ENCODE measurements at regions not wholly inside any gene's neighbourhood (a gene's known extent, or its start where the extent isn't known, plus 50 kb on each side); places are given as distances from the start of the nearest gene placed in this dataset.
A peak's percentile ranks its signal among the peaks of the same experiment; 100 is the strongest.

- peaks cover 0 to 27% (median 15%) of the 10 kb centered on the region in 4 donors for H3K4me1 ChIP-seq
- TF ChIP-seq EP300 (IDR thresholded peaks at IDR 0.05) (no peak), CTCF (IDR thresholded peaks at IDR 0.05) (no peak), POLR2AphosphoS5 (IDR thresholded peaks at IDR 0.05) (no peak), POLR2A (IDR thresholded peaks at IDR 0.05; ENCODE audit: low read depth) (no peak)
- no peak overlapping the region for H3K4me3 ChIP-seq
- WGBS: 56% methylated on average over 1 of the region's 1 CpG
- DNase-seq (ENCODE audit: extremely low spot score): no peak
- no peaks in the 10 kb centered on the region for H3K36me3 ChIP-seq
- H3K27ac ChIP-seq (replicated peaks in 1 of 4): peak overlapping the region; percentile 12 to 55 (median 22)
- intact Hi-C loops (cut with DNase I): loop anchor here (5.0 kb wide), 1 partner anchor 684 kb away; no protein-coding TSS in a partner anchor
- H3K27me3 ChIP-seq: no peaks in the 10 kb centered on the region
- no peaks in the 10 kb centered on the region for H3K9me3 ChIP-seq
These were observed 257.6 kb upstream of the ADAMTSL1 start for GRCh38 chr9:18216376-18216775.

GRCh38 chr9:18228101-18228500 is 245.9 kb upstream of the ADAMTSL1 start:
- no peaks in the 10 kb centered on the region for H3K9me3 ChIP-seq
- H3K4me1 ChIP-seq: peaks cover 0 to 10% (median 3%) of the 10 kb centered on the region in 4 donors
- no peak for DNase-seq (ENCODE audit: extremely low spot score)
- TF ChIP-seq POLR2A (IDR thresholded peaks at IDR 0.05; ENCODE audit: low read depth): no peak
- TF ChIP-seq POLR2AphosphoS5 (IDR thresholded peaks at IDR 0.05): no peak
- no peak for TF ChIP-seq EP300 (IDR thresholded peaks at IDR 0.05)
- no peak for TF ChIP-seq CTCF (IDR thresholded peaks at IDR 0.05)
- WGBS: 84% methylated on average over 3 of the region's 3 CpGs
- H3K4me3 ChIP-seq: no peak overlapping the region
- intact Hi-C loops (cut with DNase I): no loop called here
- H3K27me3 ChIP-seq: no peaks in the 10 kb centered on the region
- H3K27ac ChIP-seq (replicated peaks in 1 of 4): no peak overlapping the region
- H3K36me3 ChIP-seq: no peaks in the 10 kb centered on the region

GRCh38 chr9:18229992-18230676 is 243.8 kb upstream of the ADAMTSL1 start:
- intact Hi-C loops (cut with DNase I): no loop called here
- H3K4me1 ChIP-seq: peaks cover 0 to 17% (median 0%) of the 10 kb centered on the region in 4 donors
- H3K27me3 ChIP-seq: no peaks in the 10 kb centered on the region
- no peaks in the 10 kb centered on the region for H3K36me3 ChIP-seq
- H3K4me3 ChIP-seq: no peak overlapping the region
- TF ChIP-seq POLR2AphosphoS5 (IDR thresholded peaks at IDR 0.05): no peak
- TF ChIP-seq POLR2A (IDR thresholded peaks at IDR 0.05; ENCODE audit: low read depth): no peak
- no peak for TF ChIP-seq CTCF (IDR thresholded peaks at IDR 0.05)
- TF ChIP-seq EP300 (IDR thresholded peaks at IDR 0.05): no peak
- no peak overlapping the region for H3K27ac ChIP-seq (replicated peaks in 1 of 4)
- no peaks in the 10 kb centered on the region for H3K9me3 ChIP-seq
- DNase-seq (ENCODE audit: extremely low spot score): no peak
- 74% methylated on average over 2 of the region's 2 CpGs for WGBS

GRCh38 chr9:18233311-18233710 is 240.6 kb upstream of the ADAMTSL1 start:
- H3K9me3 ChIP-seq: no peaks in the 10 kb centered on the region
- DNase-seq (ENCODE audit: extremely low spot score): no peak
- 86% methylated on average over 4 of the region's 4 CpGs for WGBS
- intact Hi-C loops (cut with DNase I): no loop called here
- peaks cover 0 to 23% (median 7%) of the 10 kb centered on the region in 4 donors for H3K4me1 ChIP-seq
- H3K27me3 ChIP-seq: no peaks in the 10 kb centered on the region
- H3K36me3 ChIP-seq: no peaks in the 10 kb centered on the region
- H3K4me3 ChIP-seq: no peak overlapping the region
- H3K27ac ChIP-seq (replicated peaks in 1 of 4): no peak overlapping the region
- no peak for TF ChIP-seq POLR2A (IDR thresholded peaks at IDR 0.05; ENCODE audit: low read depth)
- no peak for TF ChIP-seq CTCF (IDR thresholded peaks at IDR 0.05)
- no peak for TF ChIP-seq POLR2AphosphoS5 (IDR thresholded peaks at IDR 0.05)
- no peak for TF ChIP-seq EP300 (IDR thresholded peaks at IDR 0.05)
